GM18909 (cell line): ENCODE measurements at regions not wholly inside any gene's neighbourhood (a gene's known extent, or its start where the extent isn't known, plus 50 kb on each side); places are given as distances from the start of the nearest gene placed in this dataset.
"Not testable (repeated sequence)": the region's sequence is repeated elsewhere in the genome, so short reads cannot be mapped to it uniquely, and the experiment has no call there.

ENCODE experiments used
- ATAC-seq: cut with Tn5 transposase; IDR thresholded peaks from one replicate; pipeline ENCODE4 v1.9.1; 2021; ENCODE audit warnings: mild to moderate bottlenecking; ENCODE audit not compliant: unreplicated experiment, poor library complexity

DNA sequence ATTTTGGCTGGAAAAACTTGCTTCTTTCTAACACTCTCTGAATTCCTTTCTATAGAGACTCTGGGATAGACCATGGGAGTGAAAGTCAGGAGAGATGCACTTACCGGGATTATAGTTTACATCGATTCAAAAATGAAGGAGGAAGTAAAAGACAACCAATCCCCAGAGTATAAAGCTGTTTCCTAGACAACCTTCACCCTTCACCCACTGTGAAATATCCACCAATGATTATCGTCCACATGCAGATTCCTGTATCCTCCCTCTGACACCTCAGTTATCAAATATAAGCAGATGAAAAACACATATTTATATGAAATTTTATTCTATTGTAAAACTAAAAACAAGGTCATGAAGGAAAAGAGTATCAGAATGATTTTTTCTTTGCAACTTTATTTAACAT, 258.8 kb upstream of the GK2 start:
- no peak for ATAC-seq

DNA sequence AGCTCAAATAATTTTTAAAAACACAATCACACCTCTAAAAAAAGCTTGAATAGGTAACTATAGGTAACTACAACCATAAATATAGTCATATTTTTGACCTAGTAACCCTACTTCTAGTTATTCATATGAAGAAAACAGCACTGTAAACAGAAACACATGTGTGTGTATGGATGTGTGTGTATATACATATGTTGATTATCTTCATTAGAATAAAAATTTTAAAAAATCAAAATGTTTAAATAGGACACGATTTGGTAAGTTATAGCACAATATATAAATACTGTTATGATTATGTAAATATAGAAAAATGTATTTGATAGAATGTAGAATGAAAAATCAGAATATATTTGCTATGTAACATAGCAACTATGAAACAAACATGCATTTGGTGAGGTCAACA, 258.1 kb upstream of the GK2 start:
- no peak for ATAC-seq

DNA sequence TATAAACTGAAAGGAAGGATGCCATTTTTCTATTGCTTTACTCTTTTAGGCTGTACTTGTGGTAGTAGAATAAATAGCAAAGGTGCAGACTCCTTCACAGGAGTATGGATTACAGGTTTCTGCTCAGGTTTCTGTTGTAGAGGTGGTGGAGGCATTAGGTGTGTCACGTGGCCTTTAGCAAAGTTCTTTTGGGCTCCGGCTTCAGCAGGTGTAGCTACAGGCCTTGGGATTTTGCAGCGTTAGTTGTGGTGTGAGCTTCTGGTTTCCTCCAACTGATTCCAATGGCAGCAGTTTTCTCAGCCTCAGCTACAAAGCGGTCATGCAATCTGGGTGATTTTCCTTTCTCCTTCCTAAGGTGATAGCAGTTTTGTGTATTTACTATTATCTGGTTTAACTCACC, 255.8 kb upstream of the GK2 start:
- no peak for ATAC-seq

DNA sequence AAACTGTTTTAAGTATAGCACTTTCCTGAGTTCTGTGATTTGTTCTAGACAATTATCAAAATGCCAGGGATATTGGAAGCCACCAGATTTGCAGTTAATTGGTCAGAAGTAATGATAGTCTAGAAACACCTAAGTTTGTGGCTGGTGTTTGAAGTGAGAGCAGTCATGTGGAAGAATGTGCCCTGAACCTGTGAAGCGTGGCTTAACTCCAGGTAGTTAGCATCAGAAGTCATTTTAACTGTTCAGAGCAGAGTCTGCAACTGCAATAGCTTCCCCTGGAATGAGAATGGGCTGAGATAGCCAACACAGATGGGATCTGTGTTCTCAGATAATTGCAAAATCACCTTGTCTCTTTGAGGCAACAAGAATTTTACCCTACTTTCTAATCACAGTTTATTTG, 255.1 kb upstream of the GK2 start:
- ATAC-seq = no peak

DNA sequence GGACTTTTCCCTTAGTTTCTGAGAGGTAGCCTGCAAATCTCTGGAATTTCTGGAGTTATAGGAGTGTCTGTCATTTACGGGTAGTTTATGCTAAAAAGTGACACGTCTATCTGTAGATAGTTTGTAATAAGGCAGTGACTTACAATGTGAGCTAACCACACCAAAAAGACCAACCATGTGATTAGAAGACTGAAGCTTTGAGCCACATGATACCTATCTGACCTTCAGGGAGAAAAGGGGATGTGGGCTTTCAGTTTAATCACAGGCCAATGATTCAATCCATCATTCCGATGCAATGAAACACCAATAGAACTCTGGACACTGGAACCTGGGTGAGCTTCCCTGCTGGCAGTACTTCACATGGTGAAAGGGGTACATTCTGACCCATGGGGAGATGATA, 254.6 kb upstream of the GK2 start:
- ATAC-seq = no peak

DNA sequence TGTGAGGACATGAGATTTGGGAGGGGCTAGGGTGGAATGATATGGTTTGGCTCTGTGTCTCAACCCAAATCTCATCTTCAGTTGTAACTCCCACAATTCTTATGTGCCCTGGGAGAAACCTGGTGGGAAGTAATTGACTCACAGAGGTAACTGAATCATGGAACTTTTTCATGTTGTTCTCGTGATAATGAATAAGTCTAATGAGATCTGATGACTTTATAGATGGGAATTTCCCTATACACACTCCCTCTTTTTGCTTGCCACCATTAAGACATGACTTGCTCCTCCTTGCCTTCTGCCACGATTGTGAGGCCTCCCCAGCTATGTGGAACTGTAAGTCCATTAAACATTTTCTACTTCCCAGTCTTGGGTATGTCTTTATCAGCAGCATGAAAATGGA, 253.2 kb upstream of the GK2 start:
- ATAC-seq = no peak

DNA sequence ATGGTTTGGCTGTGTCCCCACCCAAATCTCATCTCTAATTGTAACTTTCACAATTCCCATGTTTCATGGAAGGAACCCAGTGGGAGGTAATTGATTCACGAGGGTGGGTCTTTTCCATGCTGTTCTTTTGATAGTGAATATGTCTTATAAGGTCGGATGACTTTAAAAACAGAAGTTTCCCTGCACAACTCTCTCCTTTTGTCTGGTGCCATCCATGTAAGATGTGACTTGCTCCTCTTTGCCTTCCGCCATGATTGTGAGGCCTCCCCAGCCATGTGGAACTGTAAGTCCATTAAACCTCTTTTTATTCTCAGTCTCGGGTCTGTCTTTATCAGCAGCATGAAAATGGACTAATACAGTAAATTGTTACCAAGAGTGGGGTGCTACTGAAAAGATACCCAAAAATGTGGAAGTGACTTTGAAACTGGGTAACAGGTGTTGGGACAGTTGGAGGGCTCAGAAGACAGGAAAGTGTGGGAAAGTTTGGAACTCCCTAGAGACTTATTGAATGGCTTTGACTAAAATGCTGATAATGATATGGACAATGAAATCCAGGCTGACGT, 251.4 kb upstream of the GK2 start:
- not testable (repeated sequence) for ATAC-seq

DNA sequence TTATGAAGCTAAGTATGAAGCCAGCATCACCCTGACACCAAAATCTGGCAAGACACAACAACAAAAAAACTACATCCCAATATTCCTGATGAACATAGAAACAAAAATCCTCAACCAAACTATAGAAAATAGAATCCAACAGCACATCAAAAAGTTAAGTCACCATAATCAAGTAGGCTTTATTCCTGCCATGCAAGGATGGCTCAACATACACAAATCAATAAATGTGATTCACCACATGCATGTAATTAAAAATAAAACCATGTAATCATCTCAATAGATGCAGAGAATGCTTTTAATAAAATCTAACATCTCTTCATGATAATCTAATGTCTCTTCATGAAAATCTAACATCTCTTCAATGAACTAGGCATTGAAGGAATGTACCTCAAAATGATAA, 249.4 kb upstream of the GK2 start:
- no peak for ATAC-seq

DNA sequence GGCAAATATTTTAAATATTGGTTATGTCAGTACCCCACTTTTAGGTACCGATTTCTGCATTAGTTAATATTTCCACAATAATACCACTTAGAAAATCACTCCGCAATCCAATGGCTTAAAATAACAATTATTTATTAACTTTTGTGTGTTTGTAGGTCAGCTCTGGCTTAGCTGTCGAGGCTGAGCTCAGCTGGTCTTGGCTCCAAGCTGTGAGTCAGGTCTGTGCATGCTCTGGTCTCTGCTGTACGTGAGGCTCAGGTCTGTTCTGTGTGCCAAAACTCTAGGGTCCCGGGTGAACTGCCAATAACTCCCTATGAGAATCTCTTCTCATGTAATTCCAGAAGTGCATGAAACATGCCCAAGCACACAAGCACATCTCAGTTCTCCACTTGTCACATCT, 245.8 kb upstream of the GK2 start:
- no peak for ATAC-seq

DNA sequence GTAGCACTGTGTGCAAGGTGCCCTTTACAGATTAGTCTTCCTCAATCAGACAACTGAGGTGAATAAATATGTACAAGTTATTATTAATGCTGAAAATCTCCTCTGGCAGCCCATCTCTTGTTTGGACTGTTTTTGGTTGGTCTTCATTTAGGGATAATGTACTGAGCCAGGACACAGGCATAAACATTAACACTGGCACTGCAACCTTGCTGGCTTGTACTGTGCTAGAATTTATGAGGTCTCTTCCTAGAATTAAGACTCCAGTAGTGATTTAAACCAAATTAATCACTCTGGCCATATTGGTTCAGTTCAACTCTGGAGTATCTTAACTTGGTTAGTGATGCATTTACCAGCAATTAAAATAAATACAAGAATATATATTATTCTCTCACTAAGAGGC, 244.7 kb upstream of the GK2 start:
- no peak for ATAC-seq

DNA sequence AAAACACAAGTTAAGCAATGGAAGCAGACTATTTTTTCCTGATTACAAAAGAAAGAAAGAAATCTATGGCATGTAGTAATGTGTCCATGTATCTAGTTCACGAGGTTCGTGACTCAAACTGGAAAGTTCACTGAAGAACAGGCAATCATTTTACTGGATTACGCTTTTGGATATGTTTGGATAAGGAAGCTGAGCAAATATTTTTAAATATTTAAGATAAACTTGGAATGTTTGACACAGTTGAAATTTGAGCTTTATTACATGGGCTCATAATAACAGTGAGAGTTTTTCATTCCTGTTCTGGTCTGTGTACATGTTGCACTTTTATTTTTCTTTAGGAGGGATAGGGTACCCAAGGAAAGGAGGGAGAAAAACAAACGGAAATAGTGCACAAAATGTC, 244.2 kb upstream of the GK2 start:
- ATAC-seq = no peak

DNA sequence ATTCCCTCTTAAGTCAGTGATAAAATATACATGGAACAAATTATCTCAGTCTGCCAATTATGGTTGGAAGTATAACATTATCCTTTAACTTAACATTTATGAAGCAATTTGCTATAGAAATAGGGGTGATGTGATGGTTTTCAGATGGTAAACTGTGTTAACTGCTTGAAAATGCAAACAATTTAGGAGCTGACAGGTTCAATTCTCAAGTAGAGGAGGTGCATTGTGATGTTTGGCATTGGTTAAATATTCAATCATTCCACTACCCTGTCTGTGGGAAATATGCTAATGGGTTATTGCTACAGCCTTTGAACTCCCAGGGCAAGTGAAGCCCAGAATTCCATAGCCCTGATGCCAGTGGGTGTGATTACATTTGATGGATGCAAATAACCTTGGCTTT, 243.4 kb upstream of the GK2 start:
- ATAC-seq = no peak

DNA sequence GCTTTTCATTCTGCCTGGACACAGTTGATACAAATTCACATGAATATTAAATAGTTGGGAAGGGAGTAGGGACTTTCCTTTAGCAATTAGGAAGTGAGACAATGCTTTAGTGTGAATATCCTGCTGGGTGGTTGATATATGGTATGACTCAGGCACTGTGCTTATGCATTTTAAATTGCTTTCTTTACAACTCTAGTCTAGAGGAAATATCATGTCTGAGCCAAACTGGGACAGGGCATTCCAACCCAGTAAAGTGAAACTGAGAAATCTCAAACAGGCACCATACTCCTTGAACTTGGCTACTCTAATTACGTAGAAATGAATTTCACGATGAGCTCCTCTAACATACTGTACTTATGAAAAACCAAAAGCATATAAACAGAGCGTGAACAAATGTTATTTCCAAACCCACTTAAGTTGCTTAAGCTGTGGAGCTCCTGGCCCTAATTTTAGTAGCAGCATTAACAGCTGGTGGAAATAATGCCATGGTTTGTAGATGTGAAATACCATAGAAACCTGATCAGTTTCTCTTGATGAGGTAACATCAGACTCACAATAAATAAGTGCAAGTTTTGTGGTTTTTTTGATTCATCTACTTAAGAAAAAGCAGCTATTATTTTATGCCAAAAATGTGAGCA, 242.9 kb upstream of the GK2 start:
- ATAC-seq = no peak

DNA sequence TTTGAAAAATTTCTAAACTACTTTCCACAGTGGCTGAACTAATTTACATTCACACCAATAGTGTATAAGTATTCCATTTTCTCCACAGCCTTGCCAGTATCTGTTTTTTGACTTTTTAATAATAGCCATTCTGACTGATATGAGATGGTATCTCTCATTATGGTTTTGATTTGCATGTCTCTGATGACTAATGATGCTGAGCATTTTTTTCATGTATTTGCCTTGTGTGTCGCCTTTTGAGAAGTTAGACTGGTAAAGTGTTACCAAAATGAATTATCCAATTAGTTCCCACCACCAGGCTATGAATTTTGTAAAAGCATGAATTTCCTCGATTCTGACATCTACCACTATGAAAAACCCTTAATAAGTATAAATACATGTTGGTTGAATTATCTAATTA, 242.2 kb upstream of the GK2 start:
- no peak for ATAC-seq

DNA sequence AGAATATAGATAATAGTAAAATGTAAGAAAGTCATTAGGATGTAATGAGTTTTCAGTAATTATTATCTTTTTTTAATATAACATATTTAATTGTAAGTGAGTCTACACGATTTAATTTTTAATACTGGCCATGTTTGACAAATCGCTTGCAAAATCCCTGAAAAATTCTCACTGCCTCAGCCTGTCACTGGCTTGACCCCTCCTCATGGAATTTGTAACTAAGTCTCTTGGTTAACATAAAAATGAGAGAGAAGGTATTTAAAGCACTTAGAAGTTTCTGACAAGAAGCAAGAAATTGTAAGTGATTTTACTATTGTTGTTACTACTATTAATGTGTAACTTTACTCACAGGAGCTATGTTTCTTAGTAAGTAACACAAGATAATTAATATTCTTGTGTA, 237.9 kb upstream of the GK2 start:
- ATAC-seq = no peak

DNA sequence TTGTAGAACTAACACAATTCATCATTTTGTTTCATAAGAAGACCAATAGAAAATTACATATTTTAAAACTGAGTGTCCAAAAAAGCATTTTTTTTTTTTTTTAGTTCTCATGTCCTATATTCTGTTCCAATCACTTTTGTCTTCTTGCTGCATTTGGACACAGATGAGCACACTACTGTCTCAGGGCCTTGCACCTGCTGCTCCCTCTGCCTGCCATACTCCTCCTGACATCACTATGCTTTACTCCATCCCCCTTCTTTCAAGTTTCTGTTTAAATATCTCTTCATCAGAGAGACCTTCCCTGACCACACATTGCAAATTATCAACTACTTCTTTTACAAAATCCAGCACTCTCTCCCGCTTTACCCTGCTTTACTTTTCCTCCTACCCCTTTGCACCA, 230.7 kb upstream of the GK2 start:
- ATAC-seq = no peak

DNA sequence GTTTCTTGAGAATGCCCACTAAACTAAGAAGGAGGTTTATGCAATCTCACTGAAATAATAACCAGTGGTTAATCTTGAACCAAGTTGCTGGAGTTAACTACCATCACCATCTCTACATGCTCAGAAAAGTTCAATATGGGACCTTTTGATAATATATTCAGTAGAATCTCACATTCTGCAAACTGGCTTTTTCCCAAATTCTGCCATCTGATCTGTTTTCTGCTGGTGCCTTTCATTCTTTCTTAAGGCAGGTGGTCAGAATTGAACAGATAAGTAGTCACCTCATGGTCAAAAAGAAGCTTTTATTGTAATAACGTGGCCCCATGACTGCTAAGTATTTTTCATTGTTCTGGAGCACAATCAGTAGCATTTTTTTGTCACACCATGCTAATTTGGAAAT, 229.0 kb upstream of the GK2 start:
- no peak for ATAC-seq

DNA sequence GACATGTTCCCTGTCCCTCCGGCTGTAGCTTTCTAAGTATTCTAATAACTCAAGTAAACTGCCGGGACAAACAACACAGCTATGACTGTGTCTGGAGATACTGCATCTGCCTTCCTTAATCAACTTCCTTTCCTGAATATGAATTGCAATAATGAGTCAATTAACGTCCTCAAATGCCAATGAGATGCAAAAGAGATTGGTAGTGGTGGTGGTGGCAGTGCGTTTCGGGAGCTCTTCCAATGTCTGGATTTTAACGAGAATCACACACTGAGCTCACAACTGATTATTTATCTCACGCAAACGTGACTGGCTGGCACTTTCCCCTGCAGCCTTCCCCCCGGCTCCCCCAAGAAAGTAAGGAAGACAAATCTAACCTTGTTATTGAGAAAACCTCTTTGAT, 226.1 kb upstream of the GK2 start:
- no peak for ATAC-seq

DNA sequence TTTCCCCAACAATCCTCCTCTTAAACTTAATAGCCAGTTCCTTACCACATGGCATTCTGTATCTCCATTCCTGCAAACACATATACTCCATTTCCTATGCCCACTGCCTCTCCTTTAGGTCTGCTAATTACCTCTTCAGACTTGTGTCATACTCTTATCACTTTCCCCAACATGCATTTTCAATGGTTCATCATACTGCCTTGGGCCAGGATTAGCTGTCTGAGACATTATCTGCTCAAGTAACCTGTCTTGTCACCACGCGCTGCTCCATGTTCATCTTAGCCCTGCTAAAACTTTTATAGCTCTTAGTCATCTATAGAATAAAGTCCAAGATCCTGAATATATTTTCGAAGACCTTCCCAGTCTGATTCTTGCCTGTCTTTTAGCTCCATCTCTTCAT, 224.1 kb upstream of the GK2 start:
- ATAC-seq = no peak

DNA sequence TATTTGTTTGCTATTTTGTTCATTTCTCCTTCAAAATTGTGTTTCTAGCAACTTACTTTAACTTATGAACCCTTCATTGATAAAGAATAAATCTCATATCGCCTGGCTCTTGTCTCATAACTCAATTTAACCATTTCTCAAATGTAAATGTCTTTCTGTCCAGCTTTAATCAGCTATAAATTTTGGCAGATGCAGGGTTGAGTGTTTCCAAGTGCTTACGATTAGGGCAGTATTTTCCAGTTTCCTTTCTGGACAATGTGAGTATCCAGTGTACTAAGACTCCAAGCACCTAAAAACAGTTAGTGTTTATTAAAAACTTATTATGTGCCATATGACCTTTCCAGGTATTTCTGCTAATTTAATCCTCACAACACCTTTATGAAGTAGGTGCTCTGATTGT, 218.6 kb upstream of the GK2 start:
- ATAC-seq = no peak

DNA sequence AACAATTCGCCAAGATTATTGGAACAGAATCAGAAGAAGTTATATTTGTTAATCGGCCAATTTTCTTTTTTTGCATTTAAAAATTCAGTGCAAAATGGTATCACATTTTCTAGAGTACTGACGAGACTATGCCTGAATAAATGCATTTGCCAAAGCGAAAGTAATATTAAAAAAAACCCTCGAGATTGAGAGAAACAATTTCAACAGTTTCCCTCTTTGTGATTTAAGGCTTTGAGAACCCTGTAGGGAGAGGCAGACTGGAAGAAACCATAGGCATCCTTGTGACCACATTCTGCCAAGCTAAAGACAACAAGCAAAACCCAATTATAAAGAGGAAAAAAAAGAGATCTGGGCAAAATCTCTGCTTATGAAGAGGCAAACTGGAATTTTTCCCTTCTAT, 218.1 kb upstream of the GK2 start:
- ATAC-seq = no peak

DNA sequence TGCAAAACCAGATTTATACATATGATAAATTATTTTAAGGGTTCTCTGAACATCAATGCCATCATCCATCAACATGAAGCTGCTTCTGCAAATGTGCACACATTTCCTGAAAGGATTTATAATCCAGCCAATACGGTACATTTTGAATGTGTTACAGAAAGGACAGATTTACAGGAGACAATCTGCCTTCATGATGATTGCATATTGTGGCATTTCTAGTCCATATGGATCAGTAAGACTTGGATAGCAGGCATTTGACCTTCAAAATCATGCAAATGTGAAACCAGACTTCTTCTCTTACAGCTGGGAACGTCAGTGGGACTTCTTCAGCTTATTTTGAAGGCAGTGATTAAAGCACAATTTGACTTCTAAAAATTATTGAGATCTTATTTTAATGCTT, 217.3 kb upstream of the GK2 start:
- ATAC-seq = no peak
